GM12878 (cell line): ENCODE measurements at regions not wholly inside any gene's neighbourhood (a gene's known extent, or its start where the extent isn't known, plus 50 kb on each side); places are given as distances from the start of the nearest gene placed in this dataset.

Experiments
- ATAC-seq: fragments of 200-7000 bp; cut with Tn5 transposase; 3 replicates; pipeline ENCODE4 v1.9.1; 2020; ENCODE audit warnings: mild to moderate bottlenecking, moderate library complexity
- BruUV-seq: library from RNA; stranded (reverse); fragments of 400-500 nt; replicated peaks from 2 replicates; lab custom pipeline; 2021; lab: Mats Ljungman, UMichigan
- CTCF ChIA-PET: fragments of 300-600 bp; sonication (Branson Sonifier 250); formaldehyde crosslinking; extraction: SDS; loops from one replicate; lab custom pipeline; 2021; ENCODE audit warnings: inconsistent platforms; lab: Yijun Ruan, JAX
- POLR2A ChIA-PET: fragments of 350-600 bp; formaldehyde crosslinking; extraction: SDS; loops from one replicate; lab custom pipeline; 2021; ENCODE audit warnings: inconsistent platforms; lab: Charles Lee
- RAD21 ChIA-PET: fragments of 300-600 bp; sonication (Branson Sonifier 250); formaldehyde crosslinking; loops from one replicate; lab custom pipeline; 2023; ENCODE audit warnings: antibody characterized with exemption; ENCODE audit not compliant: unreplicated experiment; lab: Charles Lee
- SMC1A ChIA-PET: fragments of 300-600 bp; sonication (Branson Sonifier 250); formaldehyde crosslinking; loops from one replicate; lab custom pipeline; 2023; ENCODE audit not compliant: unreplicated experiment, uncharacterized antibody; lab: Charles Lee
- DNase-seq: peaks from one replicate; pipeline ENCODE4 v3.0.0-alpha.2; 2011; ENCODE audit warnings: low read depth, low spot score
- FAIRE-seq: peaks from 3 replicates; lab custom pipeline; 2011; peaks lifted over from hg19 to GRCh38; lab: Jason Lieb, UNC
- H2AFZ ChIP-seq: 2 replicates; pipeline ENCODE4 v1.6.0; 2011; ENCODE audit warnings: low read depth, low read length, control low read depth; ENCODE audit not compliant: control insufficient read depth
- H3K27ac ChIP-seq: 2 replicates; pipeline ENCODE4 v1.5.1; 2011; ENCODE audit warnings: control low read depth; ENCODE audit not compliant: control insufficient read depth, insufficient read depth
- H3K27me3 ChIP-seq, 2 experiments: replicated peaks in 1 of 2; 2 replicates each; pipeline versions ENCODE4 v1.6.0 to v1.6.1; 2011; ENCODE audit warnings: low read length in 1 of 2; ENCODE audit not compliant: control insufficient read depth in 2 of 2, insufficient read depth in 2 of 2
- H3K36me3 ChIP-seq, 2 experiments: 2 replicates each; pipeline ENCODE4 v1.5.1; 2011; ENCODE audit warnings: low read length in 1 of 2; ENCODE audit not compliant: control insufficient read depth in 2 of 2, insufficient read depth in 2 of 2
- H3K4me1 ChIP-seq: 2 replicates; pipeline ENCODE4 v1.6.1; 2011; ENCODE audit warnings: mild to moderate bottlenecking, low read length, moderate library complexity, mixed read lengths; ENCODE audit not compliant: control insufficient read depth, insufficient read depth
- H3K4me2 ChIP-seq: 2 replicates; pipeline ENCODE4 v1.6.0; 2011; ENCODE audit warnings: control low read depth; ENCODE audit not compliant: control insufficient read depth, insufficient read depth
- H3K4me3 ChIP-seq: fragments of 200-600 bp; sonication (generic); 2 replicates; pipeline ENCODE4 v1.5.1; 2016
- H3K79me2 ChIP-seq: 2 replicates; pipeline ENCODE4 v1.6.0; 2011; ENCODE audit warnings: low read length; ENCODE audit not compliant: control insufficient read depth, insufficient read depth
- H3K9ac ChIP-seq: 2 replicates; pipeline ENCODE4 v1.8.0; 2011; ENCODE audit warnings: low read length, control low read depth, mixed read lengths; ENCODE audit not compliant: control insufficient read depth, insufficient read depth
- H3K9me3 ChIP-seq: replicated peaks from 3 replicates; pipeline ENCODE4 v1.5.1; 2011; ENCODE audit warnings: mild to moderate bottlenecking, low read length; ENCODE audit not compliant: control insufficient read depth, insufficient read depth
- H4K20me1 ChIP-seq: 2 replicates; pipeline ENCODE4 v1.6.0; 2011; ENCODE audit not compliant: control insufficient read depth, insufficient read depth
- CREM ChIP-seq: IDR thresholded peaks from 2 replicates; pipeline ENCODE4 v1.6.1; 2014; ENCODE audit warnings: antibody characterized with exemption, low read depth
- HDAC6 ChIP-seq: fragments of 200-600 bp; sonication (generic); IDR thresholded peaks from one replicate; pipeline ENCODE4 v1.8.0; 2017; ENCODE audit warnings: antibody characterized with exemption; ENCODE audit not compliant: unreplicated experiment
- POLR2A ChIP-seq: IDR thresholded peaks from 2 replicates; pipeline ENCODE4 v1.6.1; 2011; ENCODE audit warnings: low read depth, mild to moderate bottlenecking, low read length
- RAD21 ChIP-seq: IDR thresholded peaks from 2 replicates; pipeline ENCODE4 v1.6.1; 2011; ENCODE audit warnings: mild to moderate bottlenecking, low read depth, low read length, moderate library complexity; ENCODE audit not compliant: insufficient read depth
- RB1 ChIP-seq: fragments of 450-650 bp; formaldehyde crosslinking; IDR thresholded peaks from 2 replicates; pipeline ENCODE4 v1.6.1; 2017; ENCODE audit warnings: mild to moderate bottlenecking, borderline replicate concordance
- SIX5 ChIP-seq: IDR thresholded peaks from 2 replicates; pipeline ENCODE4 v1.6.1; 2011; ENCODE audit warnings: mild to moderate bottlenecking, low read depth, low read length, moderate library complexity; ENCODE audit not compliant: severe bottlenecking
- TAF1 ChIP-seq: IDR thresholded peaks from 2 replicates; pipeline ENCODE4 v1.6.1; 2011; ENCODE audit warnings: mild to moderate bottlenecking, low read depth, low read length, borderline replicate concordance
- YY1 ChIP-seq: IDR thresholded peaks from 2 replicates; pipeline ENCODE4 v1.6.1; 2011; ENCODE audit warnings: low read depth, mild to moderate bottlenecking, low read length
- ZSCAN29 ChIP-seq: fragments of 450-650 bp; IDR thresholded peaks from 2 replicates; pipeline ENCODE4 v1.6.1; 2017; ENCODE audit warnings: mild to moderate bottlenecking, moderate library complexity
- WGBS: methylation state at CpG from one replicate; pipeline ENCODE4 v1.1.6; 2016; ENCODE audit warnings: low lambda C conversion rate; ENCODE audit not compliant: insufficient replicate concordance, insufficient coverage; ENCODE audit errors: missing lambda C conversion rate; 5-methylcytosine and 5-hydroxymethylcytosine counted together
- in situ Hi-C: fragments of 300-500 bp; cut with MboI; formaldehyde crosslinking; loops from 9 replicates; pipeline ENCODE4 v1.14.3; 2018; ENCODE audit warnings: mixed read lengths
- intact Hi-C: fragments of 100-400 bp; cut with micrococcal nuclease; formaldehyde crosslinking; loops from one replicate; pipeline ENCODE4 v1.14.2; 2022; ENCODE audit not compliant: unreplicated experiment
- TF ChIP-seq, protein P1 (sequence below): fragments of 450-650 bp; IDR thresholded peaks from 2 replicates; pipeline ENCODE4 v1.6.1; 2016; ENCODE audit warnings: mild to moderate bottlenecking
- TF ChIP-seq, protein P2 (sequence below): IDR thresholded peaks from 2 replicates; pipeline ENCODE4 v1.6.1; 2012; ENCODE audit warnings: low read depth, low read length, improper control_type of control experiment
- TF ChIP-seq, protein P3 (sequence below): fragments of 450-650 bp; IDR thresholded peaks from 2 replicates; pipeline ENCODE4 v1.6.1; 2014; ENCODE audit warnings: mild to moderate bottlenecking
- TF ChIP-seq, protein P4 (sequence below), 3 experiments: IDR thresholded peaks in 2 of 3; conservative IDR thresholded peaks in 1 of 3; 2 replicates each; pipeline ENCODE4 v1.5.1; 2011; ENCODE audit warnings: low read depth in 3 of 3, low read length in 3 of 3, mild to moderate bottlenecking in 3 of 3, control low read depth in 2 of 3, moderate library complexity in 2 of 3, inconsistent platforms in 1 of 3, mixed read lengths in 1 of 3; ENCODE audit not compliant: control insufficient read depth in 2 of 3, insufficient read depth in 1 of 3; ENCODE audit errors: extremely low read depth in 1 of 3
- TF ChIP-seq, protein P5 (sequence below): fragments of 450-650 bp; IDR thresholded peaks from 2 replicates; pipeline ENCODE4 v1.6.1; 2017; ENCODE audit warnings: antibody characterized with exemption, mild to moderate bottlenecking, moderate library complexity

DNA sequence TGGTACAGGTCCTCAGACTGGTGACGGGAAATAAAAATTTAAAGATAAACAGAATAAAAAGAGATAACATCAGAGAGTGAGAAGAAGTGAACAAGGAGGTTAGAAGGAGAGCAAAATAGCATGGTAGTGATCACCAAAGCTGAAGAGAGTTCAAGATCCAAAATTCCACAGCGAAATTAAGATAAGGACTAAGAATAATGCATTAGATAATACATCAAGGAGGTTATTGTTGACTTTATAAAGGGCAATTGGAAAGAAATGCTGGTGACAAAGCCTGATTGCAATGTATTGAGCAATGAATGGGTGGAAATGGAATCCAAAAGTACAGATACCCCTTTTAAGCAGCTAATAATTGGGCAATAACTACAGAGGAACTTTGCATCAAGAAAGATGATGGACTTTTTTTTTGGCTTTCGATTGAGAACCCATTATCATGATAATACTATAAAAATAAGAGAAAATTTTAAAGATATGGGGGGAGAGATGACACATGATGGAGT is 101.6 kb upstream of the MAP9 start (continued):
- TF ChIP-seq, protein P1, sequence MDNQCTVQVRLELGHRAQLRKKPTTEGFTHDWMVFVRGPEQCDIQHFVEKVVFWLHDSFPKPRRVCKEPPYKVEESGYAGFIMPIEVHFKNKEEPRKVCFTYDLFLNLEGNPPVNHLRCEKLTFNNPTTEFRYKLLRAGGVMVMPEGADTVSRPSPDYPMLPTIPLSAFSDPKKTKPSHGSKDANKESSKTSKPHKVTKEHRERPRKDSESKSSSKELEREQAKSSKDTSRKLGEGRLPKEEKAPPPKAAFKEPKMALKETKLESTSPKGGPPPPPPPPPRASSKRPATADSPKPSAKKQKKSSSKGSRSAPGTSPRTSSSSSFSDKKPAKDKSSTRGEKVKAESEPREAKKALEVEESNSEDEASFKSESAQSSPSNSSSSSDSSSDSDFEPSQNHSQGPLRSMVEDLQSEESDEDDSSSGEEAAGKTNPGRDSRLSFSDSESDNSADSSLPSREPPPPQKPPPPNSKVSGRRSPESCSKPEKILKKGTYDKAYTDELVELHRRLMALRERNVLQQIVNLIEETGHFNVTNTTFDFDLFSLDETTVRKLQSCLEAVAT, result no peak
- TF ChIP-seq YY1 (no peak), CREM (no peak)
- TF ChIP-seq, protein P2, sequence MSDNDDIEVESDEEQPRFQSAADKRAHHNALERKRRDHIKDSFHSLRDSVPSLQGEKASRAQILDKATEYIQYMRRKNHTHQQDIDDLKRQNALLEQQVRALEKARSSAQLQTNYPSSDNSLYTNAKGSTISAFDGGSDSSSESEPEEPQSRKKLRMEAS, result no peak
- TF ChIP-seq, protein P3, sequence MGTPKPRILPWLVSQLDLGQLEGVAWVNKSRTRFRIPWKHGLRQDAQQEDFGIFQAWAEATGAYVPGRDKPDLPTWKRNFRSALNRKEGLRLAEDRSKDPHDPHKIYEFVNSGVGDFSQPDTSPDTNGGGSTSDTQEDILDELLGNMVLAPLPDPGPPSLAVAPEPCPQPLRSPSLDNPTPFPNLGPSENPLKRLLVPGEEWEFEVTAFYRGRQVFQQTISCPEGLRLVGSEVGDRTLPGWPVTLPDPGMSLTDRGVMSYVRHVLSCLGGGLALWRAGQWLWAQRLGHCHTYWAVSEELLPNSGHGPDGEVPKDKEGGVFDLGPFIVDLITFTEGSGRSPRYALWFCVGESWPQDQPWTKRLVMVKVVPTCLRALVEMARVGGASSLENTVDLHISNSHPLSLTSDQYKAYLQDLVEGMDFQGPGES, result no peak

DNA sequence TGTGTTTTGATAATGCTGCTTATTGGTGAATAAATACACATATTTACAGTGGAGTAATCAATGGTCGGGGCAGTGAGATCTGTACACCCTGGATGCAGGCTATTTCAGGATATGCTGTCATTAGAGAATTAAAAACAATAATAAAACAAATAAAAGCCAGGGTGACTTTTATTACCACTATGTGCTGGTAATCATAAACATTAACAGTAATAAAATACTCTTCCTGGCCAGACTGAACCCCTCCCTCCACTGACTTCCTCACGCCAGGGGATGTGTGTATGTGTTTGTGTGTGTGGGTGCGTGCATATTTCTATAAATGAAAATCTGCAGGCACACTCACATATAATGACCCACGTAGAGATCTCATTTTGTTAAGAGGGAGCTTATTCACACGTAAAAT is 98.0 kb upstream of the MAP9 start:
- CTCF ChIA-PET, result no interaction called here
- WGBS, result 6% methylated on average over 5 of the region's 5 CpGs
- Histone ChIP-seq H3K79me2 (no peaks in the 10 kb centered on the region), H3K36me3 (no peaks in the 10 kb centered on the region), H4K20me1 (no peaks in the 10 kb centered on the region), H3K9ac (no peak overlapping the region), H2AFZ (no peak overlapping the region), H3K9me3 (no peaks in the 10 kb centered on the region), H3K27ac (no peak overlapping the region), H3K4me2 (no peak overlapping the region), H3K4me1 (no peaks in the 10 kb centered on the region), H3K27me3 (no peaks in the 10 kb centered on the region), H3K4me3 (no peak overlapping the region)
- no peak for DNase-seq
- intact Hi-C loops (no loop called here), in situ Hi-C loops (no loop called here)
- FAIRE-seq, result no peak
- SMC1A ChIA-PET, result interaction anchor here (1.4 to 1.6 kb wide), 2 partner anchors 9 to 12 kb away, joined by 4 to 5 read pairs; no protein-coding TSS in a partner anchor
- ATAC-seq, result no peak
- RAD21 ChIA-PET, result no interaction called here
- POLR2A ChIA-PET, result no interaction called here
- BruUV-seq, result no TSS peak
- no peak for TF ChIP-seq HDAC6
- no peak for TF ChIP-seq ZSCAN29
- TF ChIP-seq, protein P1, result no peak
- TF ChIP-seq POLR2A, result no peak
- TF ChIP-seq, protein P4, sequence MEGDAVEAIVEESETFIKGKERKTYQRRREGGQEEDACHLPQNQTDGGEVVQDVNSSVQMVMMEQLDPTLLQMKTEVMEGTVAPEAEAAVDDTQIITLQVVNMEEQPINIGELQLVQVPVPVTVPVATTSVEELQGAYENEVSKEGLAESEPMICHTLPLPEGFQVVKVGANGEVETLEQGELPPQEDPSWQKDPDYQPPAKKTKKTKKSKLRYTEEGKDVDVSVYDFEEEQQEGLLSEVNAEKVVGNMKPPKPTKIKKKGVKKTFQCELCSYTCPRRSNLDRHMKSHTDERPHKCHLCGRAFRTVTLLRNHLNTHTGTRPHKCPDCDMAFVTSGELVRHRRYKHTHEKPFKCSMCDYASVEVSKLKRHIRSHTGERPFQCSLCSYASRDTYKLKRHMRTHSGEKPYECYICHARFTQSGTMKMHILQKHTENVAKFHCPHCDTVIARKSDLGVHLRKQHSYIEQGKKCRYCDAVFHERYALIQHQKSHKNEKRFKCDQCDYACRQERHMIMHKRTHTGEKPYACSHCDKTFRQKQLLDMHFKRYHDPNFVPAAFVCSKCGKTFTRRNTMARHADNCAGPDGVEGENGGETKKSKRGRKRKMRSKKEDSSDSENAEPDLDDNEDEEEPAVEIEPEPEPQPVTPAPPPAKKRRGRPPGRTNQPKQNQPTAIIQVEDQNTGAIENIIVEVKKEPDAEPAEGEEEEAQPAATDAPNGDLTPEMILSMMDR (IDR thresholded peaks at IDR 0.05 in 2 of 3, conservative IDR thresholded peaks at IDR 0.05 in 1 of 3; ENCODE audit: control insufficient read depth in 2 of 3, extremely low read depth in 1 of 3, insufficient read depth in 1 of 3, low read depth in 3 of 3, low read length in 3 of 3), result no peak
- TF ChIP-seq SIX5, result no peak
- TF ChIP-seq RAD21, result no peak
- TF ChIP-seq, protein P5, sequence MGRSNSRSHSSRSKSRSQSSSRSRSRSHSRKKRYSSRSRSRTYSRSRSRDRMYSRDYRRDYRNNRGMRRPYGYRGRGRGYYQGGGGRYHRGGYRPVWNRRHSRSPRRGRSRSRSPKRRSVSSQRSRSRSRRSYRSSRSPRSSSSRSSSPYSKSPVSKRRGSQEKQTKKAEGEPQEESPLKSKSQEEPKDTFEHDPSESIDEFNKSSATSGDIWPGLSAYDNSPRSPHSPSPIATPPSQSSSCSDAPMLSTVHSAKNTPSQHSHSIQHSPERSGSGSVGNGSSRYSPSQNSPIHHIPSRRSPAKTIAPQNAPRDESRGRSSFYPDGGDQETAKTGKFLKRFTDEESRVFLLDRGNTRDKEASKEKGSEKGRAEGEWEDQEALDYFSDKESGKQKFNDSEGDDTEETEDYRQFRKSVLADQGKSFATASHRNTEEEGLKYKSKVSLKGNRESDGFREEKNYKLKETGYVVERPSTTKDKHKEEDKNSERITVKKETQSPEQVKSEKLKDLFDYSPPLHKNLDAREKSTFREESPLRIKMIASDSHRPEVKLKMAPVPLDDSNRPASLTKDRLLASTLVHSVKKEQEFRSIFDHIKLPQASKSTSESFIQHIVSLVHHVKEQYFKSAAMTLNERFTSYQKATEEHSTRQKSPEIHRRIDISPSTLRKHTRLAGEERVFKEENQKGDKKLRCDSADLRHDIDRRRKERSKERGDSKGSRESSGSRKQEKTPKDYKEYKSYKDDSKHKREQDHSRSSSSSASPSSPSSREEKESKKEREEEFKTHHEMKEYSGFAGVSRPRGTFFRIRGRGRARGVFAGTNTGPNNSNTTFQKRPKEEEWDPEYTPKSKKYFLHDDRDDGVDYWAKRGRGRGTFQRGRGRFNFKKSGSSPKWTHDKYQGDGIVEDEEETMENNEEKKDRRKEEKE, result no peak
- no peak for TF ChIP-seq RB1
- no peak for TF ChIP-seq TAF1
